ENCODE measurements at regions not wholly inside any gene's neighbourhood (a gene's known extent, or its start where the extent isn't known, plus 50 kb on each side); places are given as distances from the start of the nearest gene placed in this dataset.
A peak's percentile ranks its signal among the peaks of the same experiment; 100 is the strongest.

DNA sequence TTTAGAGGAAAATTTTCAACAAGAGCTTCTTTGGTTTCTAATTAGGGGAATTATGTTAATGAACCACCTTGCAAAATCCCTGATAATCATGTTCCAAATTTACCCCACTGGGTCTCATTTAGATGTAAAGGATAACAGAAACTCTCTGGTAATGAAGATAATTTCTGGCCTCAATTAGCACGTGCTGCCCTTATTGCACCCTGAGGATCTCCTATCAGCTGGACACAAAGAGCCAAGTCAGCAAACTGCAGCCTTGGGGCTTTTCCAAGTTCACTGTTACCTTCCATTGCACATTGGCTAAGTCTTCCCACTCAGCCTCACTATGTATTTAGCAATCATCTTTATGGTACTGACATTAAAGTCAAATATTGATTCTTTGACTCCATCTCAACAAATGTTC is 78.1 kb downstream of the GP2 start:
- TF ChIP-seq MAFK (conservative IDR thresholded peaks at IDR 0.05 in 1 of 2, IDR thresholded peaks at IDR 0.05 in 1 of 2; ENCODE audit: low read length in 2 of 2) (peak; percentile 85 to 91), ISX (CRISPR knock-in tag; conservative IDR thresholded peaks at IDR 0.05) (no peak), MAFF (IDR thresholded peaks at IDR 0.05; ENCODE audit: low read depth, low read length) (peak; percentile 86), FLYWCH1 (CRISPR knock-in tag; IDR thresholded peaks at IDR 0.05) (no peak)
- FAIRE-seq (no peak), ATAC-seq (no peak), DNase-seq (ENCODE audit: low spot score) (no peak)
- no peaks in the 10 kb centered on the region for H3K36me3 ChIP-seq (replicated peaks in 1 of 2; ENCODE audit: control insufficient read depth in 1 of 2, insufficient read depth in 2 of 2, low read length in 2 of 2)
- no peaks in the 10 kb centered on the region for H3K9me3 ChIP-seq (ENCODE audit: low read length)
- intact Hi-C loops (cut with micrococcal nuclease; ENCODE audit: unreplicated experiment) (no loop called here), in situ Hi-C loops (cut with HindIII; ENCODE audit: extremely low pct_ligation_motif_present, low pct_unique_long_range_greater_than_20kb) (no loop called here)
- no peaks in the 10 kb centered on the region for H4K20me1 ChIP-seq (ENCODE audit: insufficient read depth, low read length)
- H3K27ac ChIP-seq (ENCODE audit: extremely low read length, insufficient read depth, low read length), result no peak overlapping the region
- no TSS peak for BruUV-seq (replicated peaks)
- H3K4me1 ChIP-seq (ENCODE audit: insufficient read depth, low read length), result no peaks in the 10 kb centered on the region
- no peak overlapping the region for H3K9ac ChIP-seq (ENCODE audit: insufficient read depth, low read depth, low read length)
- no peak overlapping the region for H2AFZ ChIP-seq (ENCODE audit: low read length)
- ChIA-PET CTCF (ENCODE audit: low intra/inter-chr PET ratio, low total read pairs) (no interaction called here), POLR2A (no interaction called here)
- H3K4me3 ChIP-seq (replicated peaks in 1 of 3; ENCODE audit: insufficient read depth in 1 of 3, low read depth in 2 of 3, low read length in 3 of 3), result no peak overlapping the region
- H3K79me2 ChIP-seq (ENCODE audit: insufficient read depth, low read length), result no peaks in the 10 kb centered on the region
- no peaks in the 10 kb centered on the region; a peak in 1 of 5 replicates for H3K27me3 ChIP-seq (ENCODE audit: control insufficient read depth in 1 of 2, insufficient read depth in 2 of 2, low read length in 2 of 2)
- WGBS (ENCODE audit: low lambda C conversion rate), result 0% methylated on average over 1 of the region's 1 CpG
- H3K4me2 ChIP-seq (ENCODE audit: low read depth, low read length), result no peak overlapping the region

DNA sequence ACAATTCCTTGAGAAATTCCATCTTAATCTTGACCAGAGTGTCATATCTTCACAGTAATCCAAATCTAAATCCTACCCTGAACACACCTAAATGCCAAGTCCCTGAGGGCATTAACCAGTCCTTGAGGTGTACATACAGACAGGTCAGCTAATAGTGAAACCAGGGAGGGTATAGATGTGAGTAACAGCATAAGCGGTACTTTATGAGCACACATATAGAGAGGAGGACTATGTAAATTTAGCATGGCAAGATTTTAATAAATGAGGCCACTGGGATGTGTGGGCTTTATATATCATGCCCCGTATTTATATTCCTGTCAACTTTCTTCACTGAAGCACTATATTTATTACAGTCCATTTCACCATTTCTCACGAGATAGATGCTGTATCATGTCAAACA is 80.2 kb downstream of the GP2 start:
- in situ Hi-C loops (cut with HindIII; ENCODE audit: extremely low pct_ligation_motif_present, low pct_unique_long_range_greater_than_20kb) (no loop called here), intact Hi-C loops (cut with micrococcal nuclease; ENCODE audit: unreplicated experiment) (no loop called here)
- Histone ChIP-seq H3K9ac (ENCODE audit: insufficient read depth, low read depth, low read length) (no peak overlapping the region), H3K27me3 (ENCODE audit: control insufficient read depth in 1 of 2, insufficient read depth in 2 of 2, low read length in 2 of 2) (no peaks in the 10 kb centered on the region; a peak in 1 of 5 replicates), H3K4me3 (replicated peaks in 1 of 3; ENCODE audit: insufficient read depth in 1 of 3, low read depth in 2 of 3, low read length in 3 of 3) (no peak overlapping the region), H3K27ac (ENCODE audit: extremely low read length, insufficient read depth, low read length) (no peak overlapping the region), H3K36me3 (replicated peaks in 1 of 2; ENCODE audit: control insufficient read depth in 1 of 2, insufficient read depth in 2 of 2, low read length in 2 of 2) (no peaks in the 10 kb centered on the region), H2AFZ (ENCODE audit: low read length) (no peak overlapping the region), H3K4me1 (ENCODE audit: insufficient read depth, low read length) (no peaks in the 10 kb centered on the region), H4K20me1 (ENCODE audit: insufficient read depth, low read length) (no peaks in the 10 kb centered on the region), H3K79me2 (ENCODE audit: insufficient read depth, low read length) (no peaks in the 10 kb centered on the region), H3K9me3 (ENCODE audit: low read length) (no peaks in the 10 kb centered on the region), H3K4me2 (ENCODE audit: low read depth, low read length) (no peak overlapping the region)
- FAIRE-seq, result no peak
- no peak for ATAC-seq
- ChIA-PET CTCF (ENCODE audit: low intra/inter-chr PET ratio, low total read pairs) (no interaction called here), POLR2A (no interaction called here)
- BruUV-seq (replicated peaks), result no TSS peak
- DNase-seq (ENCODE audit: low spot score), result no peak
- WGBS (ENCODE audit: low lambda C conversion rate), result under 1% methylated on average over 3 of the region's 3 CpGs
- no peak for TF ChIP-seq ZNF652 (CRISPR knock-in tag; IDR thresholded peaks at IDR 0.05; ENCODE audit: borderline replicate concordance, low read depth)
- TF ChIP-seq GATAD1 (CRISPR knock-in tag; IDR thresholded peaks at IDR 0.05), result no peak
- no peak for TF ChIP-seq SIX1 (CRISPR knock-in tag; IDR thresholded peaks at IDR 0.05; ENCODE audit: borderline replicate concordance)
- no peak for TF ChIP-seq ZNF724P (CRISPR knock-in tag; IDR thresholded peaks at IDR 0.05; ENCODE audit: borderline replicate concordance)
- TF ChIP-seq ZFP37 (CRISPR knock-in tag; IDR thresholded peaks at IDR 0.05; ENCODE audit: borderline replicate concordance), result no peak
- TF ChIP-seq, protein P1, sequence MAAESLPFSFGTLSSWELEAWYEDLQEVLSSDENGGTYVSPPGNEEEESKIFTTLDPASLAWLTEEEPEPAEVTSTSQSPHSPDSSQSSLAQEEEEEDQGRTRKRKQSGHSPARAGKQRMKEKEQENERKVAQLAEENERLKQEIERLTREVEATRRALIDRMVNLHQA (CRISPR knock-in tag; IDR thresholded peaks at IDR 0.05), result no peak
- TF ChIP-seq, protein P2, sequence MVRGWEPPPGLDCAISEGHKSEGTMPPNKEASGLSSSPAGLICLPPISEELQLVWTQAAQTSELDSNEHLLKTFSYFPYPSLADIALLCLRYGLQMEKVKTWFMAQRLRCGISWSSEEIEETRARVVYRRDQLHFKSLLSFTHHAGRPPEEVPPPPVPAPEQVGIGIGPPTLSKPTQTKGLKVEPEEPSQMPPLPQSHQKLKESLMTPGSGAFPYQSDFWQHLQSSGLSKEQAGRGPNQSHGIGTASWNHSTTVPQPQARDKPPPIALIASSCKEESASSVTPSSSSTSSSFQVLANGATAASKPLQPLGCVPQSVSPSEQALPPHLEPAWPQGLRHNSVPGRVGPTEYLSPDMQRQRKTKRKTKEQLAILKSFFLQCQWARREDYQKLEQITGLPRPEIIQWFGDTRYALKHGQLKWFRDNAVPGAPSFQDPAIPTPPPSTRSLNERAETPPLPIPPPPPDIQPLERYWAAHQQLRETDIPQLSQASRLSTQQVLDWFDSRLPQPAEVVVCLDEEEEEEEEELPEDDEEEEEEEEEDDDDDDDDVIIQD (CRISPR knock-in tag; IDR thresholded peaks at IDR 0.05; ENCODE audit: low read depth), result no peak
- no peak for TF ChIP-seq TCF7L2 (IDR thresholded peaks at IDR 0.05; ENCODE audit: low read depth, low read length)
- no peak for TF ChIP-seq ZFAT (CRISPR knock-in tag; conservative IDR thresholded peaks at IDR 0.05)
- TF ChIP-seq RARG (CRISPR knock-in tag; IDR thresholded peaks at IDR 0.05; ENCODE audit: low read depth), result no peak
- TF ChIP-seq GABPB1 (CRISPR knock-in tag; IDR thresholded peaks at IDR 0.05), result no peak
- TF ChIP-seq MXD4 (CRISPR knock-in tag; IDR thresholded peaks at IDR 0.05), result no peak
- no peak for TF ChIP-seq ZNF607 (CRISPR knock-in tag; IDR thresholded peaks at IDR 0.05; ENCODE audit: borderline replicate concordance)
- no peak for TF ChIP-seq NFE2L2 (IDR thresholded peaks at IDR 0.05; ENCODE audit: low read length)
- TF ChIP-seq MTA1 (CRISPR knock-in tag; IDR thresholded peaks at IDR 0.05; ENCODE audit: borderline replicate concordance), result no peak
- no peak for TF ChIP-seq HIVEP1 (CRISPR knock-in tag; IDR thresholded peaks at IDR 0.05)
